ENCODE measurements at regions not wholly inside any gene's neighbourhood (a gene's known extent, or its start where the extent isn't known, plus 50 kb on each side); places are given as distances from the start of the nearest gene placed in this dataset.

GRCh38 chr6:77021232-77021631, 442.1 kb downstream of the HTR1B start:
- H3K79me2 ChIP-seq (ENCODE audit: control insufficient read depth, insufficient read depth, low read length), result no peaks in the 10 kb centered on the region
- H3K23ac ChIP-seq (ENCODE audit: low read length), result no peak overlapping the region
- no peaks in the 10 kb centered on the region for H3K79me1 ChIP-seq (ENCODE audit: low read length)
- H3K4me1 ChIP-seq (ENCODE audit: control insufficient read depth, low read depth, low read length), result no peaks in the 10 kb centered on the region
- H3K56ac ChIP-seq (ENCODE audit: low read length), result no peak overlapping the region
- H2BK5ac ChIP-seq (ENCODE audit: low read length), result no peak overlapping the region
- H3K36me3 ChIP-seq (ENCODE audit: control insufficient read depth, insufficient read depth, low read length), result no peaks in the 10 kb centered on the region
- no peak overlapping the region for H2AK5ac ChIP-seq (ENCODE audit: low read length)
- no peak overlapping the region for H3K4ac ChIP-seq (ENCODE audit: low read depth, low read length)
- H3K27me3 ChIP-seq (ENCODE audit: insufficient read depth, low read length, poor library complexity), result no peaks in the 10 kb centered on the region
- no peak overlapping the region for H2BK15ac ChIP-seq (replicated peaks; ENCODE audit: low read depth)
- H3K4me2 ChIP-seq (ENCODE audit: low read length), result no peak overlapping the region
- H4K8ac ChIP-seq (ENCODE audit: low read depth, low read length), result no peak overlapping the region
- H3K27ac ChIP-seq (ENCODE audit: low read depth, low read length), result no peak overlapping the region
- no peak overlapping the region for H2BK120ac ChIP-seq (ENCODE audit: low read depth, low read length)
- H3K9ac ChIP-seq (ENCODE audit: low read length), result no peak overlapping the region
- no peak overlapping the region for H3K18ac ChIP-seq (ENCODE audit: low read length)
- no peak overlapping the region for H4K5ac ChIP-seq (ENCODE audit: low read length)
- H3K4me3 ChIP-seq (ENCODE audit: low read length), result no peak overlapping the region
- no peak for DNase-seq

GRCh38 chr6:77019081-77019480, 444.2 kb downstream of the HTR1B start:
- Histone ChIP-seq H4K5ac (ENCODE audit: low read length) (no peak overlapping the region), H3K27ac (ENCODE audit: low read depth, low read length) (no peak overlapping the region), H4K8ac (ENCODE audit: low read depth, low read length) (no peak overlapping the region), H3K4me1 (ENCODE audit: control insufficient read depth, low read depth, low read length) (no peaks in the 10 kb centered on the region), H3K36me3 (ENCODE audit: control insufficient read depth, insufficient read depth, low read length) (no peaks in the 10 kb centered on the region), H3K56ac (ENCODE audit: low read length) (no peak overlapping the region), H3K18ac (ENCODE audit: low read length) (no peak overlapping the region), H2BK120ac (ENCODE audit: low read depth, low read length) (no peak overlapping the region), H3K79me2 (ENCODE audit: control insufficient read depth, insufficient read depth, low read length) (no peaks in the 10 kb centered on the region), H3K4ac (ENCODE audit: low read depth, low read length) (no peak overlapping the region), H2BK5ac (ENCODE audit: low read length) (no peak overlapping the region), H3K4me3 (ENCODE audit: low read length) (no peak overlapping the region), H3K27me3 (ENCODE audit: insufficient read depth, low read length, poor library complexity) (no peaks in the 10 kb centered on the region), H2AK5ac (ENCODE audit: low read length) (no peak overlapping the region), H3K23ac (ENCODE audit: low read length) (no peak overlapping the region), H3K79me1 (ENCODE audit: low read length) (no peaks in the 10 kb centered on the region), H3K9ac (ENCODE audit: low read length) (no peak overlapping the region), H2BK15ac (replicated peaks; ENCODE audit: low read depth) (no peak overlapping the region), H3K4me2 (ENCODE audit: low read length) (no peak overlapping the region)
- no CpG with 5 or more reads among the region's 3 CpGs for WGBS (ENCODE audit: extremely low coverage, insufficient coverage, low lambda C conversion rate)
- DNase-seq, result no peak

GRCh38 chr6:77017537-77017936, 445.8 kb downstream of the HTR1B start:
- H3K4me3 ChIP-seq (ENCODE audit: low read length), result no peak overlapping the region
- no peaks in the 10 kb centered on the region for H3K4me1 ChIP-seq (ENCODE audit: control insufficient read depth, low read depth, low read length)
- no peak overlapping the region for H3K4me2 ChIP-seq (ENCODE audit: low read length)
- no peak overlapping the region for H3K18ac ChIP-seq (ENCODE audit: low read length)
- no peak overlapping the region for H3K56ac ChIP-seq (ENCODE audit: low read length)
- no peak overlapping the region for H2AK5ac ChIP-seq (ENCODE audit: low read length)
- no peak overlapping the region for H3K4ac ChIP-seq (ENCODE audit: low read depth, low read length)
- no peaks in the 10 kb centered on the region for H3K79me1 ChIP-seq (ENCODE audit: low read length)
- no peak overlapping the region for H2BK120ac ChIP-seq (ENCODE audit: low read depth, low read length)
- H3K27me3 ChIP-seq (ENCODE audit: insufficient read depth, low read length, poor library complexity), result no peaks in the 10 kb centered on the region
- no peak overlapping the region for H4K8ac ChIP-seq (ENCODE audit: low read depth, low read length)
- no peak overlapping the region for H2BK5ac ChIP-seq (ENCODE audit: low read length)
- H3K36me3 ChIP-seq (ENCODE audit: control insufficient read depth, insufficient read depth, low read length), result no peaks in the 10 kb centered on the region
- no peak overlapping the region for H4K5ac ChIP-seq (ENCODE audit: low read length)
- H3K27ac ChIP-seq (ENCODE audit: low read depth, low read length), result no peak overlapping the region
- H3K79me2 ChIP-seq (ENCODE audit: control insufficient read depth, insufficient read depth, low read length), result no peaks in the 10 kb centered on the region
- DNase-seq, result no peak
- H3K23ac ChIP-seq (ENCODE audit: low read length), result no peak overlapping the region
- no peak overlapping the region for H3K9ac ChIP-seq (ENCODE audit: low read length)
- no CpG with 5 or more reads among the region's 2 CpGs for WGBS (ENCODE audit: extremely low coverage, insufficient coverage, low lambda C conversion rate)
- H2BK15ac ChIP-seq (replicated peaks; ENCODE audit: low read depth), result no peak overlapping the region

- Histone ChIP-seq H3K4me1 (ENCODE audit: control insufficient read depth, low read depth, low read length) (no peaks in the 10 kb centered on the region), H2BK120ac (ENCODE audit: low read depth, low read length) (no peak overlapping the region), H3K9ac (ENCODE audit: low read length) (no peak overlapping the region), H2BK5ac (ENCODE audit: low read length) (no peak overlapping the region), H3K56ac (ENCODE audit: low read length) (no peak overlapping the region), H2AK5ac (ENCODE audit: low read length) (no peak overlapping the region), H3K23ac (ENCODE audit: low read length) (no peak overlapping the region), H3K4me3 (ENCODE audit: low read length) (no peak overlapping the region), H4K8ac (ENCODE audit: low read depth, low read length) (no peak overlapping the region), H3K79me1 (ENCODE audit: low read length) (no peaks in the 10 kb centered on the region), H2BK15ac (replicated peaks; ENCODE audit: low read depth) (no peak overlapping the region), H3K27ac (ENCODE audit: low read depth, low read length) (no peak overlapping the region), H3K4ac (ENCODE audit: low read depth, low read length) (no peak overlapping the region), H3K18ac (ENCODE audit: low read length) (no peak overlapping the region), H4K5ac (ENCODE audit: low read length) (no peak overlapping the region), H3K27me3 (ENCODE audit: insufficient read depth, low read length, poor library complexity) (no peaks in the 10 kb centered on the region), H3K36me3 (ENCODE audit: control insufficient read depth, insufficient read depth, low read length) (no peaks in the 10 kb centered on the region), H3K4me2 (ENCODE audit: low read length) (no peak overlapping the region), H3K79me2 (ENCODE audit: control insufficient read depth, insufficient read depth, low read length) (no peaks in the 10 kb centered on the region)
- no CpG with 5 or more reads among the region's 1 CpG for WGBS (ENCODE audit: extremely low coverage, insufficient coverage, low lambda C conversion rate)
- DNase-seq, result peak; percentile 13
These were observed 447.9 kb downstream of the HTR1B start for GRCh38 chr6:77015350-77015749.

- Histone ChIP-seq H3K79me1 (ENCODE audit: low read length) (no peaks in the 10 kb centered on the region), H3K4me3 (ENCODE audit: low read length) (no peak overlapping the region)
- no CpG with 5 or more reads among the region's 10 CpGs for WGBS (ENCODE audit: extremely low coverage, insufficient coverage, low lambda C conversion rate)
These were observed 451.3 kb downstream of the HTR1B start for GRCh38 chr6:77011929-77012545.

GRCh38 chr6:77010931-77011542, 452.3 kb downstream of the HTR1B start:
- Histone ChIP-seq H2BK15ac (replicated peaks; ENCODE audit: low read depth) (no peak overlapping the region), H3K27me3 (ENCODE audit: insufficient read depth, low read length, poor library complexity) (no peaks in the 10 kb centered on the region), H4K5ac (ENCODE audit: low read length) (no peak overlapping the region), H2BK5ac (ENCODE audit: low read length) (no peak overlapping the region), H3K36me3 (ENCODE audit: control insufficient read depth, insufficient read depth, low read length) (no peaks in the 10 kb centered on the region), H3K56ac (ENCODE audit: low read length) (no peak overlapping the region), H2AK5ac (ENCODE audit: low read length) (no peak overlapping the region), H3K4me2 (ENCODE audit: low read length) (no peak overlapping the region), H3K4me1 (ENCODE audit: control insufficient read depth, low read depth, low read length) (no peaks in the 10 kb centered on the region), H3K23ac (ENCODE audit: low read length) (no peak overlapping the region), H3K79me1 (ENCODE audit: low read length) (no peaks in the 10 kb centered on the region), H3K9ac (ENCODE audit: low read length) (no peak overlapping the region), H3K4me3 (ENCODE audit: low read length) (no peak overlapping the region), H2BK120ac (ENCODE audit: low read depth, low read length) (no peak overlapping the region), H4K8ac (ENCODE audit: low read depth, low read length) (no peak overlapping the region), H3K4ac (ENCODE audit: low read depth, low read length) (no peak overlapping the region), H3K18ac (ENCODE audit: low read length) (no peak overlapping the region), H3K27ac (ENCODE audit: low read depth, low read length) (no peak overlapping the region), H3K79me2 (ENCODE audit: control insufficient read depth, insufficient read depth, low read length) (no peaks in the 10 kb centered on the region)
- no CpG with 5 or more reads among the region's 17 CpGs for WGBS (ENCODE audit: extremely low coverage, insufficient coverage, low lambda C conversion rate)
- DNase-seq, result no peak

More at GRCh38 chr6:77011929-77012545, 451.3 kb downstream of the HTR1B start:
- Histone ChIP-seq H3K4me1 (ENCODE audit: control insufficient read depth, low read depth, low read length) (no peaks in the 10 kb centered on the region), H3K9ac (ENCODE audit: low read length) (no peak overlapping the region), H3K23ac (ENCODE audit: low read length) (no peak overlapping the region), H3K56ac (ENCODE audit: low read length) (no peak overlapping the region), H2BK120ac (ENCODE audit: low read depth, low read length) (no peak overlapping the region), H4K5ac (ENCODE audit: low read length) (no peak overlapping the region), H3K27me3 (ENCODE audit: insufficient read depth, low read length, poor library complexity) (no peaks in the 10 kb centered on the region), H3K4ac (ENCODE audit: low read depth, low read length) (no peak overlapping the region), H3K18ac (ENCODE audit: low read length) (no peak overlapping the region), H3K4me2 (ENCODE audit: low read length) (no peak overlapping the region), H2BK15ac (replicated peaks; ENCODE audit: low read depth) (no peak overlapping the region), H3K79me2 (ENCODE audit: control insufficient read depth, insufficient read depth, low read length) (no peaks in the 10 kb centered on the region), H3K27ac (ENCODE audit: low read depth, low read length) (no peak overlapping the region), H4K8ac (ENCODE audit: low read depth, low read length) (no peak overlapping the region), H2AK5ac (ENCODE audit: low read length) (no peak overlapping the region), H2BK5ac (ENCODE audit: low read length) (no peak overlapping the region), H3K36me3 (ENCODE audit: control insufficient read depth, insufficient read depth, low read length) (no peaks in the 10 kb centered on the region)
- no peak for DNase-seq

Measured in mesendoderm (in vitro differentiated cells).